Esophagus squamous epithelium (tissue), 5 donors: ENCODE measurements at regions not wholly inside any gene's neighbourhood (a gene's known extent, or its start where the extent isn't known, plus 50 kb on each side); places are given as distances from the start of the nearest gene placed in this dataset.

ENCODE experiments used
- DNase-seq: peaks from one replicate; lab custom pipeline; 2025; lab: John Stamatoyannopoulos, UW
- H3K27ac ChIP-seq, 4 donors: fragments of 200-600 bp; sonication (generic); one replicate each; pipeline ENCODE4 v1.5.1; 2016 to 2019; ENCODE audit warnings: mild to moderate bottlenecking in 1 of 4
- H3K27me3 ChIP-seq, 4 donors: fragments of 200-600 bp; sonication (generic); 1 replicate in 3 of 4; 2 replicates in 1 of 4; pipeline versions ENCODE4 v1.5.1 to v1.6.0; 2017 to 2021; ENCODE audit warnings: antibody characterized with exemption in 1 of 4
- H3K36me3 ChIP-seq, 3 donors: fragments of 200-600 bp; sonication (generic); one replicate each; pipeline ENCODE4 v1.5.1; 2016 to 2019
- H3K4me1 ChIP-seq, 3 donors: fragments of 200-600 bp; sonication (generic); one replicate each; pipeline ENCODE4 v1.5.1; 2017 to 2019
- H3K4me3 ChIP-seq, 4 donors: fragments of 200-600 bp; sonication (generic); 1 replicate in 3 of 4; 2 replicates in 1 of 4; pipeline ENCODE4 v1.5.1; 2016 to 2019; ENCODE audit warnings: mild to moderate bottlenecking in 2 of 4, moderate library complexity in 1 of 4
- H3K9me3 ChIP-seq, 3 donors: fragments of 200-600 bp; sonication (generic); one replicate each; pipeline ENCODE4 v1.5.1; 2016 to 2019
- CTCF ChIP-seq, 6 experiments: fragments of 450-650 bp in 4 of 6; fragments of 200-600 bp in 2 of 6; sonication (generic) in 2 of 6; IDR thresholded peaks; one replicate each; pipeline ENCODE4 v1.5.1; 2016 to 2019; ENCODE audit warnings: antibody characterized with exemption in 6 of 6, mild to moderate bottlenecking in 4 of 6, moderate library complexity in 4 of 6
- POLR2A ChIP-seq, 4 donors: fragments of 450-650 bp; IDR thresholded peaks; one replicate each; pipeline ENCODE4 v1.6.1; 2017; ENCODE audit warnings: antibody characterized with exemption in 4 of 4, mild to moderate bottlenecking in 4 of 4, moderate library complexity in 3 of 4
- WGBS, 2 donors: methylation state at CpG; one replicate each; pipeline ENCODE4 v1.1.5; 2018; 5-methylcytosine and 5-hydroxymethylcytosine counted together
- intact Hi-C: fragments of 100-400 bp; cut with DNase I; formaldehyde crosslinking; loops from one replicate; pipeline ENCODE4 v1.15.0; 2022
- donor health status: DM: yes; HTN: yes; CAD: no.

- Histone ChIP-seq H3K27me3 (no peaks in the 10 kb centered on the region), H3K9me3 (no peaks in the 10 kb centered on the region), H3K36me3 (no peaks in the 10 kb centered on the region), H3K27ac (peak overlapping the region in 1 of 4 donors; percentile 79), H3K4me3 (no peak overlapping the region), H3K4me1 (peaks cover 0 to 26% (median 13%) of the 10 kb centered on the region in 3 donors)
- no peak for DNase-seq
- 60 to 66% methylated on average over 7 to 9 of the region's 9 CpGs for WGBS, 2 donors
- TF ChIP-seq POLR2A (IDR thresholded peaks at IDR 0.05) (no peak), CTCF (IDR thresholded peaks at IDR 0.05) (no peak)
- intact Hi-C loops = no loop called here
Observed at GRCh38 chr15:62901909-62902546, 140.5 kb upstream of the TPM1 start.

- no peaks in the 10 kb centered on the region for H3K27me3 ChIP-seq
- H3K36me3 ChIP-seq = no peaks in the 10 kb centered on the region
- no peaks in the 10 kb centered on the region for H3K9me3 ChIP-seq
- DNase-seq = no peak
- no peak for TF ChIP-seq POLR2A (IDR thresholded peaks at IDR 0.05)
- TF ChIP-seq CTCF (IDR thresholded peaks at IDR 0.05) = no peak
- intact Hi-C loops = no loop called here
- 86 to 91% methylated on average over 4 of the region's 4 CpGs for WGBS, 2 donors
- no peak overlapping the region for H3K27ac ChIP-seq
- H3K4me3 ChIP-seq = no peak overlapping the region
- peaks cover 0 to 18% (median 5%) of the 10 kb centered on the region in 3 donors for H3K4me1 ChIP-seq
Observed at GRCh38 chr15:62902821-62903220, 139.7 kb upstream of the TPM1 start.

DNA sequence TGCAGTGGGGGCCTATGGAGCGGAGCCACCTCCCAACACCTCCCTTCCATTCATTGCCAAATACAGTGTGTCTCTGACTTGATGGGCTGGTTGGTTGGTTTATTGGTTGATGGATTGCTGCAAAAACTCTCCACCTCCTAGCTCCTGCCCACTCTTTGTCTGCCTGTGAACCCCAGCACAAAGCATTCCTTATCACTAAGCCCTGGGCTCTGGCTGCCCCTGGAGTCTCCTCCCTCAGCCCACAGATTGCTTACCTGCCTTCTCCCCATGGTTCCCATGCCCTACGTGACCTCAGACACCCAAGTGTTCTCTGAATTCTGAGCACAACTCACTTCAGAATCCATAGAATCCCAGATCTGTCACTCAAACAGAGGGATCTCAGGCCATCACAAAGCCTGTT lies 139.1 kb upstream of the TPM1 start:
- WGBS, 2 donors = 100% methylated on average over 2 of the region's 2 CpGs
- Histone ChIP-seq H3K4me1 (peaks cover 0 to 14% (median 5%) of the 10 kb centered on the region in 3 donors), H3K27me3 (no peaks in the 10 kb centered on the region), H3K9me3 (no peaks in the 10 kb centered on the region), H3K36me3 (no peaks in the 10 kb centered on the region), H3K27ac (no peak overlapping the region), H3K4me3 (no peak overlapping the region)
- DNase-seq = no peak
- intact Hi-C loops = no loop called here
- TF ChIP-seq CTCF (IDR thresholded peaks at IDR 0.05) = no peak
- TF ChIP-seq POLR2A (IDR thresholded peaks at IDR 0.05) = no peak

GRCh38 chr15:62904041-62904910 lies 138.3 kb upstream of the TPM1 start:
- WGBS, 2 donors = 64 to 73% methylated on average over 6 to 7 of the region's 8 CpGs
- H3K9me3 ChIP-seq = no peaks in the 10 kb centered on the region
- H3K4me3 ChIP-seq = no peak overlapping the region
- DNase-seq = no peak
- peak overlapping the region in 3 of 4 donors; percentile 45 to 70 (median 46) for H3K27ac ChIP-seq
- no peaks in the 10 kb centered on the region for H3K36me3 ChIP-seq
- H3K27me3 ChIP-seq = no peaks in the 10 kb centered on the region
- TF ChIP-seq CTCF (IDR thresholded peaks at IDR 0.05) = no peak
- TF ChIP-seq POLR2A (IDR thresholded peaks at IDR 0.05) = no peak
- intact Hi-C loops = no loop called here
- peaks cover 0 to 14% (median 5%) of the 10 kb centered on the region in 3 donors for H3K4me1 ChIP-seq

GRCh38 chr15:62906627-62907026 lies 135.9 kb upstream of the TPM1 start:
- intact Hi-C loops = no loop called here
- WGBS, 2 donors = 70 to 71% methylated on average over 6 of the region's 6 CpGs
- DNase-seq = no peak
- H3K27ac ChIP-seq = peak overlapping the region in 3 of 4 donors; percentile 52 to 79 (median 77)
- no peaks in the 10 kb centered on the region for H3K27me3 ChIP-seq
- no peaks in the 10 kb centered on the region for H3K9me3 ChIP-seq
- no peak overlapping the region for H3K4me3 ChIP-seq
- no peaks in the 10 kb centered on the region for H3K4me1 ChIP-seq
- TF ChIP-seq CTCF (IDR thresholded peaks at IDR 0.05) (no peak), POLR2A (IDR thresholded peaks at IDR 0.05) (no peak)
- no peaks in the 10 kb centered on the region for H3K36me3 ChIP-seq
